DND-41 (cell line): ENCODE measurements at regions not wholly inside any gene's neighbourhood (a gene's known extent, or its start where the extent isn't known, plus 50 kb on each side); places are given as distances from the start of the nearest gene placed in this dataset.

Experiments used
- ATAC-seq: fragments of 200-7000 bp; cut with Tn5 transposase; 3 replicates; pipeline ENCODE4 v1.9.1; 2021; ENCODE audit warnings: low read depth; ENCODE audit not compliant: insufficient read depth
- DNase-seq: peaks from one replicate; pipeline ENCODE4 v3.0.0-alpha.2; 2020
- H2AFZ ChIP-seq: 2 replicates; pipeline ENCODE4 v1.6.0; 2012; ENCODE audit warnings: low read depth, low read length
- H3K27ac ChIP-seq: 2 replicates; pipeline ENCODE4 v1.5.1; 2012; ENCODE audit warnings: low read length, inconsistent platforms
- H3K27me3 ChIP-seq: fragments of 200-600 bp; sonication (generic); 2 replicates; pipeline ENCODE4 v1.6.0; 2012; ENCODE audit warnings: low read length, mild to moderate bottlenecking, inconsistent platforms; ENCODE audit not compliant: insufficient read depth, poor library complexity
- H3K36me3 ChIP-seq: 2 replicates; pipeline ENCODE4 v1.5.1; 2012; ENCODE audit warnings: low read length, inconsistent platforms; ENCODE audit not compliant: insufficient read depth
- H3K4me1 ChIP-seq: 2 replicates; pipeline ENCODE4 v1.5.1; 2012; ENCODE audit warnings: mild to moderate bottlenecking, low read length; ENCODE audit not compliant: insufficient read depth
- H3K4me2 ChIP-seq: 2 replicates; pipeline ENCODE4 v1.6.0; 2012; ENCODE audit warnings: mild to moderate bottlenecking, moderate library complexity, low read length, inconsistent platforms; ENCODE audit not compliant: insufficient read depth
- H3K4me3 ChIP-seq, 2 experiments: fragments of 200-600 bp in 1 of 2; shearing (Covaris generic) in 1 of 2; 2 replicates each; pipeline ENCODE4 v1.5.1; 2012 to 2016; ENCODE audit warnings: inconsistent platforms in 2 of 2, low read length in 2 of 2, mild to moderate bottlenecking in 2 of 2, low read depth in 1 of 2, moderate library complexity in 1 of 2
- H3K79me2 ChIP-seq: 2 replicates; pipeline ENCODE4 v1.6.0; 2012; ENCODE audit warnings: low read length, inconsistent platforms; ENCODE audit not compliant: insufficient read depth
- H3K9ac ChIP-seq: 2 replicates; pipeline ENCODE4 v1.6.0; 2012; ENCODE audit warnings: low read depth, mild to moderate bottlenecking, inconsistent platforms, low read length, moderate library complexity
- H3K9me3 ChIP-seq: 2 replicates; pipeline ENCODE4 v1.5.1; 2012; ENCODE audit warnings: low read length, moderate library complexity, mild to moderate bottlenecking, inconsistent platforms; ENCODE audit not compliant: insufficient read depth, severe bottlenecking
- H4K20me1 ChIP-seq: 2 replicates; pipeline ENCODE4 v1.6.0; 2012; ENCODE audit warnings: low read length; ENCODE audit not compliant: insufficient read depth
- CTCF ChIP-seq: IDR thresholded peaks from 2 replicates; pipeline ENCODE4 v1.5.1; 2012; ENCODE audit warnings: borderline replicate concordance, low read length, moderate library complexity, mild to moderate bottlenecking; ENCODE audit not compliant: poor library complexity, severe bottlenecking; ENCODE audit errors: extremely low read depth
- EZH2 ChIP-seq: IDR thresholded peaks from 3 replicates; pipeline ENCODE4 v1.6.1; 2012; ENCODE audit warnings: borderline replicate concordance, low read depth, mild to moderate bottlenecking, moderate library complexity, low read length, inconsistent platforms; ENCODE audit not compliant: severe bottlenecking

DNA sequence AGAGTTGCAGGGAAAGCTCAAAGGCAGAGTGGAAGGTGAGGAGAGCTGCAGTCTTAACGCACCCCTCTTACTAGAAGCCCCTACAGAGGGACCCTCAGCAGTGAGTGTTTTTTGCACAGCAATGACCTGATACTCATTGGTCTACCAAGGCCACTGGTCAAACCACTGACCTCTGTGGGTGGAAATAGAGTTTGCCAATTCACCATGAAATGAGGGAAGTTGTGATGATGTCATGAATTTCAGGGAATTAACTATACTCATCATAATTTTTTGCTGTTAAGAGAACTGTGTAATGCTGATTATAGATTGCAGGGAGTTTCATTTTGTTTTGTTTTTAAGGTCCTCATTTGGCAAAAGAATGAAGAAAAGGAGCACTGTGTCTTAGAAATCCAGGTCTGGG is 101.7 kb upstream of the SMAD3 start:
- Histone ChIP-seq H3K9me3 (no peaks in the 10 kb centered on the region), H3K9ac (no peak overlapping the region), H3K36me3 (no peaks in the 10 kb centered on the region), H4K20me1 (no peaks in the 10 kb centered on the region), H3K4me3 (no peak overlapping the region), H3K27me3 (no peaks in the 10 kb centered on the region), H3K4me2 (no peak overlapping the region), H3K79me2 (no peaks in the 10 kb centered on the region), H3K4me1 (no peaks in the 10 kb centered on the region), H3K27ac (no peak overlapping the region), H2AFZ (no peak overlapping the region)
- DNase-seq (no peak), ATAC-seq (no peak)
- TF ChIP-seq EZH2: no peak
- TF ChIP-seq CTCF: no peak

DNA sequence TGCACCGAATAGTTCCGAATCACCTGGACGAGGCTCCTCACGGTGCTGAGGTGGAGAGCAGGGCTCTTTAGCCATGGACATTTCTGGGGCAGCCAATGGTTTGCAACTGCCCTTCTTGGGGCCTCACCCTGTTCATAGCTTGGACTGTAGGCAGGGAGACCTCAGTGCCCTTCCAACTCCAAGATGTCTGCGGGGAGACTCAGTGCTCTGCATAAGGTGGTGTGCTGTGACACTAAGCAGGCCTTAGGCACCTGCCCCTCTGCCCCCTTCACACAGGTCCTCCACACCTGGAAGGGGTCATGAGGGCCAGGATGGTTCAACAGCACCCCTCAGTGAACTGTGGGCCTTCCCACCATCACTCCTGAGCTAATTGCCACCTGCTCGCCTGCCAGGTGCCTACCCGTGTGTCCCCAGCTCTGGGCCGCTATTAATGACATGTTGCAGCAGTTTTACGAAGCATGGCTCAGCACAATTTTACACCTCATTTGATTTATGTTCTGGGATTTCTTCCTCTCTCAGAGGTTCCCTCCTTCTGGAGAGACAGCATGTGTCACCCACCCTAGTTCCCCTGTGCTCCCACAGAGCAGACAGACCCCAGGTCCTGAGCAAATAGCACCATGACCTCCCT is 101.2 kb upstream of the SMAD3 start:
- Histone ChIP-seq H4K20me1 (no peaks in the 10 kb centered on the region), H3K9me3 (no peaks in the 10 kb centered on the region), H3K4me2 (no peak overlapping the region), H3K79me2 (no peaks in the 10 kb centered on the region), H3K27me3 (no peaks in the 10 kb centered on the region), H3K36me3 (no peaks in the 10 kb centered on the region), H2AFZ (no peak overlapping the region), H3K27ac (no peak overlapping the region), H3K4me1 (no peaks in the 10 kb centered on the region), H3K4me3 (no peak overlapping the region), H3K9ac (no peak overlapping the region)
- no peak for ATAC-seq
- TF ChIP-seq CTCF (no peak), EZH2 (no peak)
- DNase-seq: no peak

DNA sequence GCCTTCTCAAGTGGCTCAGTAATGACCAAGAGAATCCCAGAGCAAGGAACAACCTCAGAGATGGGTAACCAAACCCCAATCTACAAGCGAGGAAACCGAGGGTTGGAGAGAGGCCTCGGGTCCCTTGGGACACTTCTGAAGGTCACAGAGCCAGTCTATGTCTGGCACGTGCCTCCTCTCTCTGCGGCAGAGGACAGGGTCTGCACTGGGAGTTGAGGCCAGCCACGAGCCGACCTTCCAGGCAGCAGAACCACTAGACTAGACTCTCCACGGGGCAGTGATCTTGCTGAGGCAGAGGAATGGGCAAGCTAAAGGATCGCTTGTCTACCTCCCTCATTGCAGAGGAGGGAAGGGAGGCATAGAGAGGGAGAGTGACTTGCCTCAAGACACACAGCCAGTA is 100.6 kb upstream of the SMAD3 start:
- DNase-seq: no peak
- no peak overlapping the region for H3K4me3 ChIP-seq
- no peaks in the 10 kb centered on the region for H3K9me3 ChIP-seq
- no peaks in the 10 kb centered on the region for H3K79me2 ChIP-seq
- H3K4me2 ChIP-seq: no peak overlapping the region
- ATAC-seq: no peak
- no peak overlapping the region for H3K27ac ChIP-seq
- H3K9ac ChIP-seq: no peak overlapping the region
- H3K36me3 ChIP-seq: no peaks in the 10 kb centered on the region
- TF ChIP-seq CTCF: no peak
- TF ChIP-seq EZH2: no peak
- H3K27me3 ChIP-seq: no peaks in the 10 kb centered on the region
- H4K20me1 ChIP-seq: no peaks in the 10 kb centered on the region
- H2AFZ ChIP-seq: no peak overlapping the region
- no peaks in the 10 kb centered on the region for H3K4me1 ChIP-seq
